GM18517 (cell line): ENCODE measurements at regions not wholly inside any gene's neighbourhood (a gene's known extent, or its start where the extent isn't known, plus 50 kb on each side); places are given as distances from the start of the nearest gene placed in this dataset.
"Not testable (repeated sequence)": the region's sequence is repeated elsewhere in the genome, so short reads cannot be mapped to it uniquely, and the experiment has no call there.

Experiments
- ATAC-seq: cut with Tn5 transposase; IDR thresholded peaks from one replicate; pipeline ENCODE4 v1.9.1; 2021; ENCODE audit warnings: mild to moderate bottlenecking, moderate library complexity; ENCODE audit not compliant: unreplicated experiment

DNA sequence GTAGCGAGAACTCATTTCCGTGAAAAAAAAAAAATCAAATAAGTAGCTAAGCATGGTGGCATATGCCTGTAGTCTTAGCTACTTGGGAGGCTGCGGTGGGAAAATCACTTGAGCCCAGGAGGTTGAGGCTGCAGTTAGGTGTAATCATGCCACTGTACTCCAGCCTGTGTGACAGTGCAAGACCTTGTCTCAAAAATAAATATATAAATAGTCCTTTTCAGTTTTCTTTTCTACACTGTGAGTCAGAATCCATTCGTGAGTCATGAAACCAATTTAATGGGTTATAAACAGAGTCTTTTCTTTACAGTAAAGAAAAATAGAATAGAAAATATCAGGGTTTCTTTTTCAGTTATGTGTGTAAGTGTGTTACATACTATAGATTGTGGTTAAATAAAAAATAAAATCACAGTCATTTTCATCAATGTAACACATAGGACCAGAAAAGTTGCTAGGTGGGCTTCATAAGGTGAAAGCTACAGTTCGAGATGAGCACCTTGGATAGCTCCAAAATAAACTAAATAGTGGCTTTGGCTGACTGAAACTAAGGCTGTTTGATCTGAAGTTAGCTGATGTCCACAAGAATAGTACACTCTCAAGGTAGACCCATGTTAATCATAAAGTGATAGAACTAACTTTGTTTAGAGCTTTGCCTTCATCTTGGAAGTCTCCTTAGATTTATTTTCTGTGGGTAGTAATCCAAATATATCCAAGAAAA is 781.1 kb downstream of the GATA3 start:
- ATAC-seq: no peak

DNA sequence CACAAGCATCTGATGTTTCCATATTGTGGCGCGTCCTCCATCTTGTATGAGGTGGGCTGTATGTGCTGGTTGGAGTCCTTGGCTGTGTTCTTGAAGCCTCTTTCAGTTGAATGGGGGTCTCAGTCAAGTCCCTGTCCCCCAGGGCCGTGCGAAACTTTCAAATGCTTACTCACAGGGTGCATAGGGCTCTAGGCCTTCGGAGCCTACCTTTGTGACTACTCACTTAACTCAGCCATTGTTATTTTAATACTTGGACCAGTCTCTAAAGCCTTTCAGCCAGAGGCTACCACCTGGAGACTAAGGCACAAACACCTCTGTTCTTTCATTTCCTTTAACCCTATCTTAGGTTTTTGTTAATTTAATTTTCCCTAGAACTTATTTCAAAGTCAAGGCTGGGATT is 785.9 kb downstream of the GATA3 start:
- no peak for ATAC-seq

DNA sequence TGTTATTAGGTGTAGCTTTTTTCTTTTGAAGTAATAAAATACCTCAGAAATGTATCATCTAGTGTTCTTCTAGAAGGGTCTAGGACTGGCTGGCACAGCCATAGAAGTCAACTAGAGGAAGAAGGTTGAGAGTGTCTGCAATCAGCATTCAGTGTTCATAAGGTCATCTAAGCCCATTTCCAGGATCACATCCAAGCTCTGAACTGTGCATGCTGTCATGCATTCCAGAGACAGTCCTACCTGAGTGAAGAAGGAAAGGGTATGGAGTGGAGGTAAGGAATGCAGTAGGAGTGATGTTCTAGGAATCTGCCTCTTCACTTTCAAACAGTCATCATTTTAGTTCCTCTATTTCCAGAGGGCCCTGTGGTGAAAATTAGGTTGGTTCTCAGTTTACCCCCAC is 789.7 kb downstream of the GATA3 start:
- no peak for ATAC-seq

DNA sequence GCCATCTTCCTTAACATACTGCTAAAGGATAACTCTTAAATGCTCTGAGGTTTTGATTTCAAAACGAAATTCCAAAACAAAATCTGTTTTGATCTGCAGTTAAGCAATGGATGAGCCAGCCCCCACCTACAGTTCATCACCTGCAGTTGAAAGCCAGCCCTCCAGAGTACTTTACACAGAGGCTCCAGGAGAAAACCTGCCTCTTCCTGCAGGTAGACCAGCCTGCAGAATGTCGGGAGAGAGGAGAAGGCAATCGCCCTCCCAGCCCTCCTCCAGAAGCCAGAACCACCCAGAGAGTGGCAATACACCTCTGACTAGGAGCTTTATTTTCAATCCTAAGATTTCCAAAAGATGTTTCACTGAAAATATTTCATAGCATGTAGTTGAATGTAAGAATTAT is 798.1 kb downstream of the GATA3 start:
- no peak for ATAC-seq

DNA sequence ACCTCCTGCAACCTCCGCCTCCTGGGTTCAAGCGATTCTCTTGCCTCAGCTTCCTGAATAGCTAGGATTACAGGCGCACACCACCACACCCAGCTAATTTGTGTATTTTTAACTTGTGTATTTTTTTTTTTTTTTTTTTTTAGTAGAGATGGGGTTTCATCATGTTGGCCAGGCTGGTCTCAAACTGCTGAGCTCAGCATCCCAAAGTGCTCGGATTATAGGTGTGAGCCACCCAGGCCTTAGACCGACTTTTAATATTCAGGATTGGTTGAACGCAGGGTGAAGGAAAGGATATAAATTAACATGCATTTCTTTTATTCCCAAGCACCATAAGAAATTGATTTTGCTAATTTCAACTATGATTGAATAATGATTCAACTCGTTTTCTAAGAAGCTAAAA is 798.6 kb downstream of the GATA3 start:
- ATAC-seq: no peak

DNA sequence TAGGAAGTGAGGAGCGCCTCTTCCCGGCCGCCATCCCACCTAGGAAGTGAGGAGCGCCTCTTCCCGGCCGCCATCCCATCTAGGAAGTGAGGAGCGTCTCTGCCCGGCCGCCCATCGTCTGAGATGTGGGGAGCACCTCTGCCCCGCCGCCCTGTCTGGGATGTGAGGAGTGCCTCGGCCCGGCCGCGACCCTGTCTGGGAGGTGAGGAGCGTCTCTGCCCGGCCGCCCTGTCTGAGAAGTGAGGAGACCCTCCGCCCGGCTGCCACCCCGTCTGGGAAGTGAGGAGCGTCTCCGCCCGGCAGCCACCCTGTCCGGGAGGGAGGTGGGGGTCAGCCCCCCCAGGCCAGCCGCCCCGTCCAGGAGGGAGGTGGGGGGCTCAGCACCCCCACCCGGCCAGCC is 814.4 kb downstream of the GATA3 start:
- ATAC-seq: not testable (repeated sequence)

DNA sequence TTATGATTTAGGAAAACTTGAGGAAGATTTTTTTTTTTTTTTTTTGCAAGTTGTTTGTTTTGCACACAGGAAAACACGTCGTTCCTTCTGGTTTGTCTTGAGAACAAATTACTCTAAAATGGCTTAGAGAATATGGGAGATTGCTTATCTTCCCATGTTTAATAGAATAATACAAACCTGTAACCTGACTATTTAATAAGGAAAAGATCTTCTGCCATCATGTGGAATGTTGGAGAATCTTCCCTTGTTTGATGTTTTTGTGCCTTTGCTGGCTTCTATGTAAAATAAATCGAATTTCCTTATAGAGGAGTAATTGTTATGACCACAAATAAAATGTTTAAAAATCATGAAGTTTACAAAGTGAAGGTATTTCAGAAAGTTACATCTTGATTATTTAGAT is 818.8 kb downstream of the GATA3 start:
- ATAC-seq: no peak

DNA sequence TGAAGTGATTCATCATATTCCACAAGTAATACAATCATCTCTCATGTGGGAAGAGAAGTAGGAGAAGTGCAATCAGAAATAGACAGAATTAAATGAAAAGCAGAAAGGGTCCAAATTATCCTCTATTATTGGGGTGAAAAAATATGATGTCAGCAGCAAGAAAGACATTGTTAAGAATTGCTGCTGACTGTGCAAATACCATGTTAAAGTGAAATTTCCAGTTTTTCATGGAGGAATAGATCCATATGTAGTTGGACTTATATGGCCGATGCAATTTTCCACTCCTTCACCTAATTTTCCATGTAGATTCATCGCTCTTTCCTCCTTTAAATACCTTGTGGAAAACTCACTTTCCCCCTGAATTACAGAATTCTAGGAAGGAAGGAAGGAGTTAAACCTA is 819.8 kb downstream of the GATA3 start:
- ATAC-seq: no peak

DNA sequence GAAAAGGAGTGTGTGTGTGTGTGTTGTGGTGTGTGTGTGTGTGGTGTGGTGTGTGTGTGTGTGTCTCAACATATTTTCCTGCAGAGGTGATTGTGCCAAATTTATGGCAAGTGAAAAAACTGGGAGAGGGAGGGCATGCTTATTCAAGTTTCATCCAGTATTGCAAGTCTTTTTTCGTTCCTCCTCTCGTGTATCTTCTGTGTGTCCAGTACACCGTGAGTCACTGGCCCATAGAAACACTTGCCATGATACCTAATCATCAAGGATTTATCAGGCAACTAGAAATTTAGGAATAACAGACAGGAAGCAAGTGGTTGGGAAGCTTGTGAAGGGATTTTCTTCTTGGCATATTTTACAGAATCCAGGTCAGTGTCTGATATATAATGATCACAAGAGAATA is 820.5 kb downstream of the GATA3 start:
- ATAC-seq: no peak

DNA sequence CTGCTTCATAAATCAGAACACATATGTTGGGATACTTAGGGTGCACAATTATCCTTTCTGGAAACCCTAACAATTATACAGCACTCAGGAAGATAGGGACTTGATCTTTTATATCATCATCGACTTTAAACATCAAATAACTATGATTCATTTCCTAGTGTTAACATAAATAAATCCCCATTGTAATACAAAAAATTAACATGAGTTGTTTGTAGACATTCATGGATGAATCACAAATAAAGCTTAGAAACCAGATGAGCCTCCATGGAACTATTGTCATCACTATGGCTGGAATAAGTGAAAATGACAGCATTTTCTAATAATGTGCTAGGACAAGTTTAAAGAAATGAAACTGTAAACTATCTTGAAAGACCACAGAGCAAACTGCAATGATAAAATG is 821.7 kb downstream of the GATA3 start:
- ATAC-seq: no peak

DNA sequence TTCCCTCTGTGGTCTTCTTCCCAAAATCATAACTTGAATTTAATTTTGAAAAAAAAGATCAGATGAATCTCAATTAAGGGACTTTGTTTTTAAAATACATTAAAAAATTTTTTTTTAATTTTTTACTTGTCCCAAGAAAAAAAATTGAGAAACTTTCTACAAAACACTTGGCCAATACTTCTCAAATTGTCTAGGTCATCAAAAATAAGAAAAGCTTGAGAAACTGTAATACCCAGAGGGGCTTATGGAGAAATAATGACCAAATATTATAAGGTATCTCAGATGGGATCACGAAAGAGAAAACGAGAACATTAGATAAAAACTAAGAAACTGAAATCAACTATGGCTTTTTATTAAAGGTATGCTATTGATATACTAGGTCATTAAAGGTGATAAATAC is 835.0 kb downstream of the GATA3 start:
- no peak for ATAC-seq

DNA sequence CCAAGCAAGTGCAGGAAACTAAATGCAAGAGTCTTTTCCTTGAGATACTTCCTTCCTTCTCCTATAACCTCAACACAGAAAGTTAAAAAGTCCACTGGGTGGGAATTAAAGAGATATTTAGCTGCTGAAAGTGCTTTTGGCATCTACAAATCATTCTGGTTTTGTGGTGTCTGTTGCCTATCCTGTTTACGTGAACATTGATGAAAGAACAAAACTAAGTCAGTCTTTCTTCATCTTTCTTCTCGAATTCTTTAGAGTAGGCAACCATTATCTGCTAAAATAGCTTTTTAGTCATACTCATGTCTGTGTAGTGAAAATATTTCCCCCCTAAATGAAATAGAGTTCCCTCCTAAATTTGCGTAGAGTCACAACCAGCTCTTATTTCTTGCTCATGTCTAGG is 838.6 kb downstream of the GATA3 start:
- ATAC-seq: no peak

DNA sequence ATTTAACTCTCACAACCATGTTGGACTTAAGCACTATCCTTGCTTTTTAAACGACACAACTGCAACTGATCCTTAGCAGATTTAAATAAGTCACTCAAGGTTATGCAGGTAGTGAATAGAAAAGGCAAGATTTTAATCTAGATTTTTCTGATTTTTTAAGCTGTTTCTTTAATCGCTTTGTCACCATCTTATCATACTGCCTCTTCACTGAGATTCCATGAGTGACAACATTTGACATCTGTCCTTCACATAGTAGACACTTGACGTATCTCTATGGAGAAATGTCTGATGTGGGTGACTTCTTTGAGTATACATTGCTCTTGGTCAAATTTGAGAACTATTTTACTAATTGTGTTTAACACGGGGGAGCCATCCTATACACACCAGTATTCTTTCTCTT is 839.7 kb downstream of the GATA3 start:
- ATAC-seq: no peak

DNA sequence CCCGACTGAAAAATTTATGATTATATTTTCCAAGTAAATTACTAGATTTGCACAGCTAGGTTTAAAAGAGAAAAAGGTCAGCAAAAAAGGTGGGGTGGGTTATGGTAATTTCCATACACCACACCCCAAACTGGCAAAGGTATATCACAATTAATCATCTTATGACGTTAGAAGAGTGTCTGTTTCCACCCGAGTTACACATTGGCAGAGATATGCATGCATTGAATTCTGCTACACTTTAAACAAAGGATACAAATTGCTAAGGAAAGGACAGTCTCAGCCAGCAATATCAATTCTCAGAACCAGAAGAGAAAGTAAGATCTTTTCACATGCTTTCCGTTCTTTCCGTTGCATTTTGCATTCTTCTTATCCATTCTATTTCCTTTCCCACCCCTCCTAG is 843.3 kb downstream of the GATA3 start:
- ATAC-seq: no peak

DNA sequence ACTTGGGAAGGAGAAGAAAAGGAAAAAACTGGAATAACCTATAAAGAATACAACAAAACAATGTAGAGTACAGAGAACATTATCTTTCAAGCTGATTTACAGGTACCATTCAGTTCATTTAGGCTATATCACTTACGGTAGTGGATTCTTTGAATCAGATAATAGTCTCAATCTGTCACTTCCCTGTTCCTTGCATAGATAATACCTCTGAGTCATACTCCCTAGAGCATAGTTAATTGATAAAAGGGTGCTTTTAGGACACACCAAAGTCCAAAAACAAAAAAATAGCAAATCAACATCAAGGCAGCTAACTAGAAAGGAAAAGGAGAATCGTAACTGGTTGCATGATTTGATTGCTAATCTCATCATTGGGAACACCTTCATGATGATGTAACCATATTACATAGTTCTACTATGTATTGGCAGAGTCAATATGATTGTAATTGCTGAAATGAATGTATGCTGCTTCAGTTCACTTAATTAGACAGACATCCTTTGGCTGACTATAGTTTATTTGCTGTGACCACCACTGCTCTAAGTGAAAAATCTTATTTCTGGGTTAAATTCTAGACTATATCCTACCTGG is 844.4 kb downstream of the GATA3 start:
- no peak for ATAC-seq

DNA sequence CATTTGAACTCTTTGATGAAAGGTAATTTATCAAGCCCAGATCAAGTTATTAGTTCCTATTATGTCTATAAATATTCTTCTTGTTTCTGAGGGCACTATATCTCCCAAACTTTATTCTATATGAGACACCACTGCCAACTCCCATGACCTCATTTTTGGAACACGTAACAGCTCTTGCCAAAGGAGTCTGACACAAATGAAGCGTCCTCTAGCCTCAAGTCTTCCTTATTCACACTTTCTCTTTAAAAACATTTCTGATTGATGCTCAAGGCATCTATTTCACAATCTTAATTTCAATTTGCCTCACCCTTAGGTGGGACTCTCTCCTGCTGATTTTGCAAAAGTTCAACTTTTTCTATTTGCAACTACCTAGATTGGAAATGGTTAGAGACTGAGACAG is 848.4 kb downstream of the GATA3 start:
- ATAC-seq: no peak

DNA sequence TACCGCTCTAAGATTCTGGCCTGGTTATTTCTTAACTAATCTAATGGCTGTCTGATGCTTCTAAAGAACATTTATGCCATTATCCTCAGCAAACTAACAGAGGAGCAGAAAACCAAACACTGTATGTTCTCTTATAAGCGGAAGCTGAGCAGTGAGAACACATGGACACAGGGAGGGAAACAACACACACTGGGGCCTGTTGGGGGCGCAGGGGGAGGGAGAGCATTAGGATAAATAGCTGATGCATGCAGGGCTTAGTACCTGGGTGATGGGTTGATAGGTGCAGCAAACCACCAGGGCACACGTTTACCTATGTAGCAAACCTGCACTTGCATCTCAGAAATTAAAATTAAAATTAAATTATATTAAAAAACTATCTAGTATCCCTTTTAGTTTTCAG is 853.5 kb downstream of the GATA3 start:
- no peak for ATAC-seq

DNA sequence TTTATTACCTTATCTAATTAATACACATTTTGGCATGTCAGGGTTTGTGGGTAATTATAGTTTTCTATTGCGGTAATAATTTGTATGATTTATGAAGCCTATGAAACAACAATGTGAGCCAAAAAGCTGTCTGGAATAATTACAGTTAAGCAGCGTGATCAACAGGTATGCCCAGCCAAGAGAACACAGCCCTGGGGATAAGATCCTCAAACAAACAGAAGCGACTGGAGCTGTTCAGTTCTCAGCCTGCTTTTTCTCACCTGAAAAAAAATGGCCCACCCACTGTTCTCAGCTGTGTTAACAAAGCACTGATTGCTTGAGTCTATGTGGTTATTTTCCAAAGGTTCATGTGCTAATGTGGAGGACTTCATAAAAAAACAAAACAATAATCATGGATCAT is 855.8 kb downstream of the GATA3 start:
- no peak for ATAC-seq

DNA sequence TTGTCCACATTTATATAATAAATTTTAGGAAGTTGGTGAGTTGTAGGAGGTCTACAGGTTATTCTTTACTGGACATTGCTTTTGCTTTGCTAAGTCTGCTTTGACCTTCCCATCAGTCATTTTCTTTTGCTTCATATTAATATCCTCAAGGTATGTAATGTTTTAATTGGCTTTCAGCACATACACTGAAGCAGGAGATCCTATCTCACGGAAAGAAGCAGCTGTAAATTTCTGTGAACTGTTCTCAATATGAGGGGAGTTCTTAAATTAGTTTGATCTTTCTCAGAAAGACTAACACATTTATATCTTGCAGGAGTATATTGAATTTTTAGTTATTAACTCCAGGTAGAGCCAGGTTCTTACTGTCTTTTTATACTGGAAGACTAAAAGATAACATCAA is 856.5 kb downstream of the GATA3 start:
- ATAC-seq: no peak

DNA sequence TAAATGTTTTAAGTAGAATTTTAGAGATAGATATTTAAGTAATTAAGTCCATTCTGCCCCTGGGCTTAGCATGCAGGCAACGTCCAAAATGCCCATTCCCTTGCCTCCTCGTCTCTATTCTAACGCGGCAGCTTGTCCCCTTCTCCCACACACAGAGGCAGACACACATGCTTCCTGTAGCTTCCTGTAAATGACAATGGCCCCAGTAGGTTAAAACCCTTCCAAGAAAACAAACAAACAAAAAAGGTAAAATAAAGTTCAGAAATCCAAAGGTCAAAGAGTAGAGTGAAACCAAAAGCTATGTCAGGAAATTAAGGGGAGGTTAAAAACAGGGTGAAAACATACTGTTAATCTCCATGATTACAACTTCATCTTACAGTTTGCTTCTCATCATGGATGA is 857.6 kb downstream of the GATA3 start:
- ATAC-seq: no peak

DNA sequence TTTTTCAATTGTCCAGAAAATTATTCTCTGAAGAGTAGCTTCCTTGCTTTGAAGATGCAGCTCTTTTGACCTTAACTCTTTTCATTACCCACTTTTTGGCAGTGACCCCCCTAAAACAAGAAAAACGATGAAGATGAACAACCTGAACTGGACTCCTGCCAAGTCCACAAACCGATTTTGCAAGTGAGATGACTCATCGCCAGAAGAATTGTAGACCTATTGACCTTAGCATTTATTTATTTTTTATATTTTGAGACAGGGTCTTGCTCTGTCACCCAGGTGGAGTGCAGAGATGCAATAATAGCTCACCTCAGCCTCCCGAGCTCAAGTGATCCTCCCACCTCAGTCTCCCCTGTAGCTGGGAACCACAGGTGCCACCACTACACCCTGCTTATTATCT is 859.2 kb downstream of the GATA3 start:
- no peak for ATAC-seq

DNA sequence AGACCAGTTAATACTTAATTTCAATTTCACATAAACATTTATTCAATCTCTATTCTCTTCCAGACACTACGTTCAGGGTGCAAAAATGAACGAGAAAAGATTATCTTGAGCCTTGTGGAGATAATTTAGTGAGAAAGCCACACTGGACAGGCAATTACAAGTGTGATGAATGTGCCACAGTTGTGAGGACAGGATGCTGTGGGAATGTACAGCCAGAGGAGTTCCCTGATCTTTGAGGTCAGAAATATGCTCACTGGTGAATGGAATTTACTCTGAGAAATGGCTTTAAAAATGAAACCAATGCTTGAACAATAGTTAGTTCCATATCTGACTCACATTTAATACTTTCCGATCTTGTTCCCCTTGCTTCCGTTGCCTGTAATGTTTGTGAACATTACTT is 864.8 kb downstream of the GATA3 start:
- ATAC-seq: no peak

DNA sequence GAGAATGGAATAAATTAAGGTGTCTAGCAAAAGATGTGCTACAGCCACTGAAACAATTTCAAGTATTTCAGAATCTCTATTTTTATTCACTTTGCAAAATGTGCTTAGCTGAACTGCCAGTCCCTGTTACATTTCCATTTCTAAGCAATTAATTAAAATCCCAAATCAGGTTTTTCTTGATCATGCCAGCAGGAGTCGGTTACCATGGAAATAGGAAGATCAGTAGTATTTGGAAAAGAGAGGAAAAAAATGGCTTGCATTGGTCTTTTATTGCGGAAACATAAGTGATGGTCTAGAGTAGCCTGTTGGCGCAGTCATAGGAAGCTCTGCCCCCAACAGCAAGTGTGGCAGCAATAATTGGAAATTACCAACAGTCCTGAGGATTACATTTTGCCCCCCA is 867.1 kb downstream of the GATA3 start:
- ATAC-seq: no peak
